ENCODE measurements at regions not wholly inside any gene's neighbourhood (a gene's known extent, or its start where the extent isn't known, plus 50 kb on each side); places are given as distances from the start of the nearest gene placed in this dataset.
"Not testable (repeated sequence)": the region's sequence is repeated elsewhere in the genome, so short reads cannot be mapped to it uniquely, and the experiment has no call there.

- no peak for DNase-seq
Measured at GRCh38 chr13:28607187-28607955, 51.6 kb upstream of the POMP start.

- no peak for DNase-seq
Measured at GRCh38 chr13:28606466-28606865, 52.5 kb upstream of the POMP start.

- DNase-seq, result not testable (repeated sequence)
Measured at GRCh38 chr13:28605147-28605546, 53.8 kb upstream of the POMP start.

- DNase-seq, result no peak
Measured at GRCh38 chr13:28603043-28603664, 55.8 kb upstream of the POMP start.

- no peak for DNase-seq
Measured at GRCh38 chr13:28602580-28602979, 56.4 kb upstream of the POMP start.

- DNase-seq, result no peak
Measured at GRCh38 chr13:28601581-28601980, 57.3 kb upstream of the POMP start.

- DNase-seq, result no peak
Measured at GRCh38 chr13:28597641-28598040, 61.3 kb upstream of the POMP start.

- no peak for DNase-seq
Measured at GRCh38 chr13:28590461-28590860, 68.5 kb upstream of the POMP start.

GRCh38 chr13:28588296-28588695 lies 70.6 kb upstream of the POMP start:
- no peak for DNase-seq

- DNase-seq, result no peak
Measured at GRCh38 chr13:28587174-28587540, 71.8 kb upstream of the POMP start.

- no peak for DNase-seq
Measured at GRCh38 chr13:28586439-28587173, 72.3 kb upstream of the POMP start.

GRCh38 chr13:28585561-28585960 lies 73.4 kb upstream of the POMP start:
- no peak for DNase-seq

GRCh38 chr13:28584873-28585381 lies 74.0 kb upstream of the POMP start:
- no peak for DNase-seq

GRCh38 chr13:28583651-28584091 lies 75.3 kb upstream of the POMP start:
- no peak for DNase-seq

- DNase-seq, result no peak
Measured at GRCh38 chr13:28582892-28583240, 76.1 kb upstream of the POMP start.

- peak; percentile 31 for DNase-seq
Measured at GRCh38 chr13:28582225-28582891, 76.6 kb upstream of the POMP start.

GRCh38 chr13:28581451-28581850 lies 77.5 kb upstream of the POMP start:
- no peak for DNase-seq

GRCh38 chr13:28579736-28580135 lies 79.2 kb upstream of the POMP start:
- no peak for DNase-seq

GRCh38 chr13:28579322-28579721 lies 79.6 kb upstream of the POMP start:
- no peak for DNase-seq

GRCh38 chr13:28576067-28576466 lies 81.1 kb upstream of the FLT1 start:
- DNase-seq, result peak; percentile 15

GRCh38 chr13:28575200-28575599 lies 80.3 kb upstream of the FLT1 start:
- DNase-seq, result no peak

GRCh38 chr13:28574617-28575142 lies 79.8 kb upstream of the FLT1 start:
- no peak for DNase-seq
